ENCODE measurements at regions not wholly inside any gene's neighbourhood (a gene's known extent, or its start where the extent isn't known, plus 50 kb on each side); places are given as distances from the start of the nearest gene placed in this dataset.
A peak's percentile ranks its signal among the peaks of the same experiment; 100 is the strongest.
"Not testable (repeated sequence)": the region's sequence is repeated elsewhere in the genome, so short reads cannot be mapped to it uniquely, and the experiment has no call there.

DNA sequence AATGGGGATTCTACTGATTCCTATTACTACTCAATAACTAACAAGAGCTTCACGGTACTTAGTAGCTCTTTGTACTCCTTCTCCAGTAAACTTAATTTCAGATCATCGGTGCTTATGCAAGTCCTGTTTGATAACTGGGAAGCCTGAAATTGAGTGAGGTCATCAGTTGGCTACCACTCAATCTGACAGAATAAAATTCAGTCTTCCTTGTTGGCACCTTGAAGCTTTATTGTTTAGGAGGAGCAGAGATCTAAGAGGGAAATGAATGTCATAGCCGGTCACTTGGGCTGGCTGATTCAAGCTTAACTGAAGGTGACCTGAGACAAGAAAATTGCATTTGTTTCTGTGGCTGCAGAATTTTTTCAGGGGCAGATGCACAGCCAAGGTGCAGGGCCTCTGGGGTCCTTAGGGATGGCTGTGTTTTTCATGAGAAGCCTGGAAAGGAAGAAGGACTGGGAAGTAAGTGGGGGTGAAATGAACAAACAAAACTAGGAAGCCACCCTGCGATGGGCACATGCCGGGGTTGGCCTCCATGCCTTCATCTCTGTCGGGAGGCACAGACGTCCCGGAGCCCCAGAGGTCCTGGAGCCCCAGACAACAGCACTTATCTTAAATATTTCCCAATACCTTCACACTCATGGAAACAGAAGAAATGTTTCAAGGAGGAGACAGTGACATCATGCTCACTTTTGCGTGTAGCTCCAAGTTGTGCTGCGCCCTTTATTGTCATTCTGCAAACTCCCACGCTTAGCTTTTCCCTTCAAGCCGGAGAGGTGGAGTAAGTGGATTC lies 85.0 kb upstream of the KIF5B start:
- H3K4me3 ChIP-seq (ENCODE audit: low read depth, low read length) = no peak overlapping the region
- DNase-seq (ENCODE audit: low read depth) = no peak
- no peaks in the 10 kb centered on the region for H3K27me3 ChIP-seq (ENCODE audit: control insufficient read depth, insufficient read depth, low read length)
- no peaks in the 10 kb centered on the region for H3K36me3 ChIP-seq (ENCODE audit: control insufficient read depth, insufficient read depth, low read length)
- TF ChIP-seq, protein P1, sequence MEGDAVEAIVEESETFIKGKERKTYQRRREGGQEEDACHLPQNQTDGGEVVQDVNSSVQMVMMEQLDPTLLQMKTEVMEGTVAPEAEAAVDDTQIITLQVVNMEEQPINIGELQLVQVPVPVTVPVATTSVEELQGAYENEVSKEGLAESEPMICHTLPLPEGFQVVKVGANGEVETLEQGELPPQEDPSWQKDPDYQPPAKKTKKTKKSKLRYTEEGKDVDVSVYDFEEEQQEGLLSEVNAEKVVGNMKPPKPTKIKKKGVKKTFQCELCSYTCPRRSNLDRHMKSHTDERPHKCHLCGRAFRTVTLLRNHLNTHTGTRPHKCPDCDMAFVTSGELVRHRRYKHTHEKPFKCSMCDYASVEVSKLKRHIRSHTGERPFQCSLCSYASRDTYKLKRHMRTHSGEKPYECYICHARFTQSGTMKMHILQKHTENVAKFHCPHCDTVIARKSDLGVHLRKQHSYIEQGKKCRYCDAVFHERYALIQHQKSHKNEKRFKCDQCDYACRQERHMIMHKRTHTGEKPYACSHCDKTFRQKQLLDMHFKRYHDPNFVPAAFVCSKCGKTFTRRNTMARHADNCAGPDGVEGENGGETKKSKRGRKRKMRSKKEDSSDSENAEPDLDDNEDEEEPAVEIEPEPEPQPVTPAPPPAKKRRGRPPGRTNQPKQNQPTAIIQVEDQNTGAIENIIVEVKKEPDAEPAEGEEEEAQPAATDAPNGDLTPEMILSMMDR (IDR thresholded peaks at IDR 0.05; ENCODE audit: insufficient read depth, low read length, poor library complexity, severe bottlenecking) = no peak

GRCh38 chr10:32140403-32140802 lies 84.2 kb upstream of the KIF5B start:
- no peaks in the 10 kb centered on the region for H3K36me3 ChIP-seq (ENCODE audit: control insufficient read depth, insufficient read depth, low read length)
- no peak overlapping the region for H3K4me3 ChIP-seq (ENCODE audit: low read depth, low read length)
- TF ChIP-seq, protein P1 (IDR thresholded peaks at IDR 0.05; ENCODE audit: insufficient read depth, low read length, poor library complexity, severe bottlenecking) = no peak
- no peaks in the 10 kb centered on the region for H3K27me3 ChIP-seq (ENCODE audit: control insufficient read depth, insufficient read depth, low read length)
- DNase-seq (ENCODE audit: low read depth) = no peak

- H3K27me3 ChIP-seq (ENCODE audit: control insufficient read depth, insufficient read depth, low read length) = no peaks in the 10 kb centered on the region
Measured at GRCh38 chr10:32139223-32140073, 83.2 kb upstream of the KIF5B start.

DNA sequence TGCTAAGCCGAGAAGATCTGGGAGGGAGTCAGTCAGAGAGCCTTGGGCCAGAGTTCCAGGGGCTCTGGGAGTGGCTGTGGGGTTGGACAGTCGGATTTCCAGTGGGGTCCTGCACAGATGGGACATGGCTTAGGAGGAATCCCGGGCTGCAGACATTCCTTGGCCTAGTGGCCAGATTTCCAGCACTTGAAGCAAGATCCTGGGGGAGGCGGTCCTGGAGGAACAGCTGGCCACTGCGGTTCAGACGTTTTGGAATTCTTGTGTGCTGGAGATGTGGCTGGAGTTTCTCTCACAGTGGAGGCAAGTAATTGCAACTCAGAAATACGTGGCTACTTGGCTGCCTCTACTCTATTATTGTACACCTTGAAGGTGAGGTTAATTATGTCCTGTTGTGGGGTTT lies 80.7 kb upstream of the KIF5B start:
- not testable (repeated sequence) for H3K36me3 ChIP-seq (ENCODE audit: control insufficient read depth, insufficient read depth, low read length); H3K27me3 ChIP-seq (ENCODE audit: control insufficient read depth, insufficient read depth, low read length); DNase-seq (ENCODE audit: low read depth); H3K4me3 ChIP-seq (ENCODE audit: low read depth, low read length)

More at GRCh38 chr10:32139223-32140073, 83.2 kb upstream of the KIF5B start:
- peak; percentile 88 for DNase-seq (ENCODE audit: low read depth)
- TF ChIP-seq, protein P1 (IDR thresholded peaks at IDR 0.05; ENCODE audit: insufficient read depth, low read length, poor library complexity, severe bottlenecking) = peak; percentile 23
- H3K4me3 ChIP-seq (ENCODE audit: low read depth, low read length) = no peak overlapping the region
- H3K36me3 ChIP-seq (ENCODE audit: control insufficient read depth, insufficient read depth, low read length) = no peaks in the 10 kb centered on the region

DNA sequence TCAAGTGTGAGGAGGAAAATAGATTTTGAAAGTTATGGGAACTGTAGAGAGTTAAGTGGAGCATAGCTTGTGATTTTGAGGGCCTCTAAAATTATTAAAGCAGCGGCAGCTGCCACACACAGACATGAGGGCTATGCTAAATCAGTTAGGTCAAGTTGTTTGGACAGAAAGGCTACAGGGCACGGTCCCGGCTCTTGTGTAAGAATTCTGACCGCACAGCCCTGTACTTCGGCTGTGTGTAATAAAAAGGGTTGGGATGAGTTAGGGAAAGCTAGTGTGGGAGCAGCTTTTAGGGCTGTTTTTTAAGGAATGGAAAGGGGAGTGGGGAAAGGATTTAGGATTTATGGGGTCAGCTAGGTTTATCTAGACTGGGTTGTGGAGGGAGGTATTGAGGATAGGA lies 79.6 kb upstream of the KIF5B start:
- not testable (repeated sequence) for H3K36me3 ChIP-seq (ENCODE audit: control insufficient read depth, insufficient read depth, low read length); H3K4me3 ChIP-seq (ENCODE audit: low read depth, low read length); DNase-seq (ENCODE audit: low read depth); H3K27me3 ChIP-seq (ENCODE audit: control insufficient read depth, insufficient read depth, low read length)

GRCh38 chr10:32132357-32132946 lies 76.2 kb upstream of the KIF5B start:
- Histone ChIP-seq H3K36me3 (ENCODE audit: control insufficient read depth, insufficient read depth, low read length) (no peaks in the 10 kb centered on the region), H3K27me3 (ENCODE audit: control insufficient read depth, insufficient read depth, low read length) (no peaks in the 10 kb centered on the region), H3K4me3 (ENCODE audit: low read depth, low read length) (no peak overlapping the region)
- no peak for DNase-seq (ENCODE audit: low read depth)
- TF ChIP-seq, protein P1 (IDR thresholded peaks at IDR 0.05; ENCODE audit: insufficient read depth, low read length, poor library complexity, severe bottlenecking) = no peak
